Mucosa of rectum (tissue), 2 donors: ENCODE measurements at regions not wholly inside any gene's neighbourhood (a gene's known extent, or its start where the extent isn't known, plus 50 kb on each side); places are given as distances from the start of the nearest gene placed in this dataset.

Experiments
- H3K27ac ChIP-seq, 2 donors: one replicate each; pipeline ENCODE4 v1.7.0; 2013; ENCODE audit warnings: inconsistent platforms in 2 of 2, low read depth in 2 of 2, low read length in 2 of 2
- H3K27me3 ChIP-seq, 2 donors: one replicate each; pipeline ENCODE4 v1.7.0; 2013; ENCODE audit warnings: low read length in 2 of 2; ENCODE audit not compliant: control insufficient read depth in 2 of 2, insufficient read depth in 2 of 2
- H3K36me3 ChIP-seq, 2 donors: one replicate each; pipeline ENCODE4 v1.7.0; 2013; ENCODE audit warnings: low read length in 2 of 2; ENCODE audit not compliant: control insufficient read depth in 2 of 2, insufficient read depth in 2 of 2
- H3K4me1 ChIP-seq, 2 donors: one replicate each; pipeline ENCODE4 v1.7.0; 2013; ENCODE audit warnings: low read length in 2 of 2, mild to moderate bottlenecking in 1 of 2; ENCODE audit not compliant: control insufficient read depth in 2 of 2, insufficient read depth in 2 of 2
- H3K4me3 ChIP-seq, 2 donors: one replicate each; pipeline ENCODE4 v1.7.0; 2013; ENCODE audit warnings: low read length in 2 of 2
- H3K9ac ChIP-seq, 2 donors: one replicate each; pipeline ENCODE4 v1.7.0; 2013; ENCODE audit warnings: low read length in 2 of 2, low read depth in 1 of 2, mild to moderate bottlenecking in 1 of 2
- H3K9me3 ChIP-seq, 2 donors: one replicate each; pipeline ENCODE4 v1.7.0; 2013; ENCODE audit warnings: low read length in 2 of 2; ENCODE audit not compliant: control insufficient read depth in 2 of 2
- donor health status: healthy.
- donor health status: Normal muscosa, but diverticular disease.

GRCh38 chr12:115864396-115864795 is 413.1 kb downstream of the MED13L start:
- no peak overlapping the region for H3K9ac ChIP-seq
- H3K4me3 ChIP-seq, result no peak overlapping the region
- no peak overlapping the region for H3K27ac ChIP-seq
- peaks cover 6 to 14% of the 10 kb centered on the region in 2 donors for H3K4me1 ChIP-seq
- H3K27me3 ChIP-seq, result peaks cover 0 to 2% of the 10 kb centered on the region in 2 donors
- no peaks in the 10 kb centered on the region for H3K36me3 ChIP-seq
- no peaks in the 10 kb centered on the region for H3K9me3 ChIP-seq

- H3K36me3 ChIP-seq, result no peaks in the 10 kb centered on the region
- H3K9ac ChIP-seq, result no peak overlapping the region
- no peak overlapping the region for H3K4me3 ChIP-seq
- H3K27me3 ChIP-seq, result peaks cover 0 to 2% of the 10 kb centered on the region in 2 donors
- H3K9me3 ChIP-seq, result no peaks in the 10 kb centered on the region
- H3K4me1 ChIP-seq, result peaks cover 6 to 14% of the 10 kb centered on the region in 2 donors
- no peak overlapping the region for H3K27ac ChIP-seq
Observed at GRCh38 chr12:115860619-115861018, 416.9 kb downstream of the MED13L start.

- Histone ChIP-seq H3K9me3 (no peaks in the 10 kb centered on the region), H3K4me3 (no peak overlapping the region), H3K27me3 (peaks cover 0 to 2% of the 10 kb centered on the region in 2 donors), H3K4me1 (peaks cover 2 to 7% of the 10 kb centered on the region in 2 donors), H3K27ac (no peak overlapping the region), H3K36me3 (no peaks in the 10 kb centered on the region), H3K9ac (no peak overlapping the region)
Observed at GRCh38 chr12:115859231-115859630, 418.3 kb downstream of the MED13L start.

GRCh38 chr12:115857923-115858322 is 419.6 kb downstream of the MED13L start:
- peaks cover 2 to 7% of the 10 kb centered on the region in 2 donors for H3K4me1 ChIP-seq
- no peak overlapping the region for H3K4me3 ChIP-seq
- H3K27me3 ChIP-seq, result no peaks in the 10 kb centered on the region
- no peaks in the 10 kb centered on the region for H3K36me3 ChIP-seq
- no peak overlapping the region for H3K27ac ChIP-seq
- no peak overlapping the region for H3K9ac ChIP-seq
- H3K9me3 ChIP-seq, result no peaks in the 10 kb centered on the region

GRCh38 chr12:115857160-115857920 is 420.2 kb downstream of the MED13L start:
- Histone ChIP-seq H3K4me1 (peaks cover 2 to 7% of the 10 kb centered on the region in 2 donors), H3K27ac (no peak overlapping the region)

GRCh38 chr12:115852054-115852453 is 425.4 kb downstream of the MED13L start:
- no peaks in the 10 kb centered on the region for H3K4me1 ChIP-seq
- no peak overlapping the region for H3K4me3 ChIP-seq
- H3K27ac ChIP-seq, result no peak overlapping the region
- no peaks in the 10 kb centered on the region for H3K9me3 ChIP-seq
- H3K9ac ChIP-seq, result no peak overlapping the region
- H3K27me3 ChIP-seq, result no peaks in the 10 kb centered on the region
- H3K36me3 ChIP-seq, result no peaks in the 10 kb centered on the region

More at GRCh38 chr12:115857160-115857920, 420.2 kb downstream of the MED13L start:
- Histone ChIP-seq H3K27me3 (no peaks in the 10 kb centered on the region), H3K36me3 (no peaks in the 10 kb centered on the region), H3K9me3 (no peaks in the 10 kb centered on the region), H3K9ac (no peak overlapping the region), H3K4me3 (no peak overlapping the region)

- Histone ChIP-seq H3K4me3 (no peak overlapping the region), H3K27me3 (no peaks in the 10 kb centered on the region), H3K9ac (no peak overlapping the region), H3K4me1 (no peaks in the 10 kb centered on the region), H3K36me3 (no peaks in the 10 kb centered on the region), H3K27ac (no peak overlapping the region), H3K9me3 (no peaks in the 10 kb centered on the region)
Observed at GRCh38 chr12:115850957-115851356, 426.5 kb downstream of the MED13L start.

- Histone ChIP-seq H3K27me3 (no peaks in the 10 kb centered on the region), H3K4me3 (no peak overlapping the region), H3K9me3 (no peaks in the 10 kb centered on the region), H3K9ac (no peak overlapping the region), H3K36me3 (no peaks in the 10 kb centered on the region), H3K27ac (no peak overlapping the region), H3K4me1 (no peaks in the 10 kb centered on the region)
Observed at GRCh38 chr12:115849262-115849943, 428.1 kb downstream of the MED13L start.

- Histone ChIP-seq H3K9me3 (no peaks in the 10 kb centered on the region), H3K4me3 (no peak overlapping the region), H3K27me3 (no peaks in the 10 kb centered on the region), H3K36me3 (no peaks in the 10 kb centered on the region), H3K9ac (no peak overlapping the region), H3K27ac (no peak overlapping the region), H3K4me1 (no peaks in the 10 kb centered on the region)
Observed at GRCh38 chr12:115847398-115847797, 430.1 kb downstream of the MED13L start.

- Histone ChIP-seq H3K4me3 (no peak overlapping the region), H3K9ac (no peak overlapping the region), H3K4me1 (no peaks in the 10 kb centered on the region), H3K27ac (no peak overlapping the region), H3K9me3 (no peaks in the 10 kb centered on the region), H3K36me3 (no peaks in the 10 kb centered on the region), H3K27me3 (no peaks in the 10 kb centered on the region)
Observed at GRCh38 chr12:115846516-115846915, 431.0 kb downstream of the MED13L start.
